Progenitor cell of endocrine pancreas (in vitro differentiated cells): ENCODE measurements at regions not wholly inside any gene's neighbourhood (a gene's known extent, or its start where the extent isn't known, plus 50 kb on each side); places are given as distances from the start of the nearest gene placed in this dataset.

Experiments
- DNase-seq: peaks from one replicate; pipeline ENCODE4 v3.0.0; 2021; ENCODE audit warnings: low spot score; ENCODE audit not compliant: unreplicated experiment
- H3K27ac Mint-ChIP-seq: 2 replicates; pipeline ENCODE4 v1.8.0; 2021; ENCODE audit warnings: mild to moderate bottlenecking, moderate library complexity, mixed read lengths
- H3K27me3 Mint-ChIP-seq: 2 replicates; pipeline ENCODE4 v1.8.0; 2021; ENCODE audit warnings: mixed read lengths
- H3K36me3 Mint-ChIP-seq: 2 replicates; pipeline ENCODE4 v1.8.0; 2022; ENCODE audit warnings: mixed read lengths; ENCODE audit not compliant: insufficient read depth
- H3K4me1 Mint-ChIP-seq: 2 replicates; pipeline ENCODE4 v1.8.0; 2021; ENCODE audit warnings: low read depth, mixed read lengths
- H3K4me3 Mint-ChIP-seq: 2 replicates; pipeline ENCODE4 v1.8.0; 2021; ENCODE audit warnings: low read depth, mild to moderate bottlenecking, moderate library complexity, mixed read lengths
- H3K9me3 Mint-ChIP-seq: 2 replicates; pipeline ENCODE4 v1.8.0; 2021; ENCODE audit warnings: low read depth, mixed read lengths
- TF ChIP-seq, protein P1 (sequence below): fragments of 200-600 bp; sonication (generic); IDR thresholded peaks from one replicate; pipeline ENCODE4 v1.5.0; 2021; ENCODE audit warnings: antibody characterized with exemption, mild to moderate bottlenecking; ENCODE audit not compliant: unreplicated experiment

DNA sequence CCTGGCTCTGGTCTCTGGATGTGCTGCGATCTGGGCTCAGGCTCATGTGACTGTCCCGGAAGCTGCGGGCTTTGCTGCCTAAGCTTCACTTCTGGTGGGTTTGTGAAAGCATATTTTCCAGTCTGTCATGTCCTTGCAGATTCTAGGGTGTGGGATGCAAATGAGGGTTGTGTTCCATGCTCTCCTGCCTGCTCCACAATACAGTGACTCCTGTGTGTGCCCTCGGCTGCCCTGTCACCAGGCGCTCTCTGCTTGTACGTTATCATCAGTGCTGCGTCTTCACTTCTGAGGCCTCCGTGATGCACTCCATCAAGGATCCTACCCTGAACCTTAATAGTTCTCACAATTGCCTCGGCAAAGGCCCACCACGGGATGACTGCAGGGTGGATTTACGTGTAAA lies 84.2 kb downstream of the TTLL2 start:
- H3K27ac Mint-ChIP-seq = peak overlapping the region; percentile 39
- H3K4me1 Mint-ChIP-seq = peaks cover 16% of the 10 kb centered on the region
- H3K27me3 Mint-ChIP-seq = peaks cover 17% of the 10 kb centered on the region
- no peaks in the 10 kb centered on the region for H3K36me3 Mint-ChIP-seq
- H3K4me3 Mint-ChIP-seq = no peak overlapping the region
- no peak for DNase-seq
- H3K9me3 Mint-ChIP-seq = no peaks in the 10 kb centered on the region
- TF ChIP-seq, protein P1, sequence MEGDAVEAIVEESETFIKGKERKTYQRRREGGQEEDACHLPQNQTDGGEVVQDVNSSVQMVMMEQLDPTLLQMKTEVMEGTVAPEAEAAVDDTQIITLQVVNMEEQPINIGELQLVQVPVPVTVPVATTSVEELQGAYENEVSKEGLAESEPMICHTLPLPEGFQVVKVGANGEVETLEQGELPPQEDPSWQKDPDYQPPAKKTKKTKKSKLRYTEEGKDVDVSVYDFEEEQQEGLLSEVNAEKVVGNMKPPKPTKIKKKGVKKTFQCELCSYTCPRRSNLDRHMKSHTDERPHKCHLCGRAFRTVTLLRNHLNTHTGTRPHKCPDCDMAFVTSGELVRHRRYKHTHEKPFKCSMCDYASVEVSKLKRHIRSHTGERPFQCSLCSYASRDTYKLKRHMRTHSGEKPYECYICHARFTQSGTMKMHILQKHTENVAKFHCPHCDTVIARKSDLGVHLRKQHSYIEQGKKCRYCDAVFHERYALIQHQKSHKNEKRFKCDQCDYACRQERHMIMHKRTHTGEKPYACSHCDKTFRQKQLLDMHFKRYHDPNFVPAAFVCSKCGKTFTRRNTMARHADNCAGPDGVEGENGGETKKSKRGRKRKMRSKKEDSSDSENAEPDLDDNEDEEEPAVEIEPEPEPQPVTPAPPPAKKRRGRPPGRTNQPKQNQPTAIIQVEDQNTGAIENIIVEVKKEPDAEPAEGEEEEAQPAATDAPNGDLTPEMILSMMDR = no peak

DNA sequence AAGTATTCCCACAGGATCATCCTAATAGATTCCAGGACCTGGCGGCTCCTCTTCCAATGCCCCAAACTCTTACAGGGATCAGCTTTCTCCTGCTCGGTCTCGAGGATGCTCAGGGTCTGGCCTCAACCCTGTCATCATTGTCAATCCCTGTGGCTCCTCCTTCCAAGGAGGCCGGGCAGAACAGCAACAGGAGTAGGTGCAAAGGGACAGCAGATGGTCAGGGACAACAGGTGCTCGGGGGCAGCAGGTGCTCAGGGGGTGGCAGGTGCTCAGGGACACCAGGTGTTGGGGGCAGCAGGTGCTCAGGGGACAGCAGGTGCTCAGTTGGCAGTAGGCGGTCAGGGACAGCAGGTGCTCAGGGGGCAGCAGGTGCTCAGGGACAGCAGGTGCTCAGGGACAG lies 84.8 kb downstream of the TTLL2 start:
- H3K4me3 Mint-ChIP-seq = no peak overlapping the region
- TF ChIP-seq, protein P1 = no peak
- H3K27me3 Mint-ChIP-seq = peaks cover 14% of the 10 kb centered on the region
- peaks cover 16% of the 10 kb centered on the region for H3K4me1 Mint-ChIP-seq
- no peaks in the 10 kb centered on the region for H3K36me3 Mint-ChIP-seq
- H3K27ac Mint-ChIP-seq = no peak overlapping the region
- no peak for DNase-seq
- H3K9me3 Mint-ChIP-seq = no peaks in the 10 kb centered on the region

DNA sequence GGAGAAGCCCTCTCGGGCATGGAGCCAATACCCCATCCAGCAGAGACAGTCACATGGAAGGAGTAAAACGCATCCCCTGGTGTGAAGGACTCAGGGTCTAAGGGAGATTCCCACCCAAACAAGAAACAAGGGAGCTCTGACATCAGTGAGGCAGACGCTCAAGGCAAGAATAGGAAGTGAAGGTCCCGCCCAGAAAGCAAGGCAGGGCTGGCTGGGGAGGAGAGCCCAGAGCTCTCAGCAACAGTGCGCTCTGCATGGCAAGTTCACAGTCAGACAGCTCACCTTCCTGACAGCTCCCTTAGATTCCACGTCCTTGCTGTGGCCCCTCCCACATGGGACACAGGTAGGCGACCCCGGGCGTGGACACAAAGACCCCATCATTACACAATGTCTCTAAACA lies 85.6 kb downstream of the TTLL2 start:
- Mint-ChIP-seq H3K4me1 (peaks cover 20% of the 10 kb centered on the region), H3K9me3 (no peaks in the 10 kb centered on the region), H3K36me3 (no peaks in the 10 kb centered on the region), H3K27ac (no peak overlapping the region), H3K27me3 (peaks cover 9% of the 10 kb centered on the region), H3K4me3 (no peak overlapping the region)
- no peak for DNase-seq
- TF ChIP-seq, protein P1 = no peak

DNA sequence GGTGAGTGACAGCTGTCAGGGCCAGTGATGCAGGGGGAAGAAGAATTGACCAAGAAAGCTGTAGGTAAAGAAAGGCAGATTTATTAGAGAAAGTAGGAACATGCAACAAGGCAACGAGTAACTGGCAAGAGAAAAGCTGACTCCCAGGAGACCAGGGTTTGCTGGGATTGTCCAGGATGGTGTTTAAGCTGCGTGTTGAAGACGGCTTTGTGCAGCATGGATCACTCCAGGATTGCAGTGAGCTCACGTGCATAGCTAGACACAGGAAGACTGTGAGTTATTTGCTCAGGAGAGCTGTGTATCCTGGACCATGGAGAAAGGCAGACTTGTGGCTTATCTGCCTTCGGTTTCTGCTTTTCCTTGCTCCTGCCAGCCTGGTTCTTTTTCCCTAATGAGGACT lies 87.6 kb downstream of the TTLL2 start:
- Mint-ChIP-seq H3K27ac (no peak overlapping the region), H3K36me3 (no peaks in the 10 kb centered on the region)

DNA sequence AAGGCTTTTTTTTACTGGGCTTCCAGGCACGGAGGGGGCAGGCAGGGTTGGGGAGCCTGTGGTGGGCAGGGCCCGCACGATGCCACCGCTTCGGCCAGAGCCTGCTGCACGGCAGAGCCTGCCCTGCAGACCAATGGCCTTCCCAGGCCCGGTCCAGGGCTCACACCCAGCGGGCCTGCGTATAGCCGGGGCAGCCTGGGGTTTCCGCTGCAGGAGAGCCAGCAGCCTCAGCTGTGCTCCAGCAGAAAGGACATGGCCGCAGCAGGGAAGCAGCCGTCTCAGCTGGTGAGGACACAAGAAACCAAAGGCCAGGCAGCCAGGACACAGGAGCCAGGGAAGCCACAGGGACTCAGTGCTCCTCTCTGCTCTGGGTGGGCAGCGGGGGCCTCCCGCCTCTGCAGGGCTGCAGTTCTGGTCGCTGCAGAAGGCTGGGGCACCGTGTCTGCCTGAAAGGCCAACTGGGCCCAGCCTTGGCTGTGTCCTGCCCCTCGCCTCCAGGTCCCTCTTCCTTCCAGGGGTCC lies 90.6 kb downstream of the TTLL2 start:
- Mint-ChIP-seq H3K4me1 (peaks cover 36% of the 10 kb centered on the region), H3K9me3 (no peaks in the 10 kb centered on the region), H3K36me3 (no peaks in the 10 kb centered on the region), H3K27me3 (no peaks in the 10 kb centered on the region), H3K4me3 (no peak overlapping the region), H3K27ac (no peak overlapping the region)
- TF ChIP-seq, protein P1 = no peak
- no peak for DNase-seq

More for the DNA sequence above, 87.6 kb downstream of the TTLL2 start:
- peaks cover 3% of the 10 kb centered on the region for H3K27me3 Mint-ChIP-seq
- TF ChIP-seq, protein P1 = no peak
- H3K9me3 Mint-ChIP-seq = no peaks in the 10 kb centered on the region
- no peak for DNase-seq
- no peak overlapping the region for H3K4me3 Mint-ChIP-seq
- peaks cover 24% of the 10 kb centered on the region for H3K4me1 Mint-ChIP-seq
